Stimulated activated naive CD8-positive, alpha-beta T cell treated with anti-CD3 and anti-CD28 coated beads, Interleukin-15, Interleukin-2, amounts not matched to agents 100 U/mL and 50 U/mL, for 24 hours (primary cell): ENCODE measurements at regions not wholly inside any gene's neighbourhood (a gene's known extent, or its start where the extent isn't known, plus 50 kb on each side); places are given as distances from the start of the nearest gene placed in this dataset.

Source experiments
- ATAC-seq: fragments of 150-1000 bp; cut with Tn5 transposase; one replicate; pipeline ENCODE4 v1.10.0; 2021
- DNase-seq: peaks from one replicate; pipeline ENCODE4 v3.0.0; 2021

DNA sequence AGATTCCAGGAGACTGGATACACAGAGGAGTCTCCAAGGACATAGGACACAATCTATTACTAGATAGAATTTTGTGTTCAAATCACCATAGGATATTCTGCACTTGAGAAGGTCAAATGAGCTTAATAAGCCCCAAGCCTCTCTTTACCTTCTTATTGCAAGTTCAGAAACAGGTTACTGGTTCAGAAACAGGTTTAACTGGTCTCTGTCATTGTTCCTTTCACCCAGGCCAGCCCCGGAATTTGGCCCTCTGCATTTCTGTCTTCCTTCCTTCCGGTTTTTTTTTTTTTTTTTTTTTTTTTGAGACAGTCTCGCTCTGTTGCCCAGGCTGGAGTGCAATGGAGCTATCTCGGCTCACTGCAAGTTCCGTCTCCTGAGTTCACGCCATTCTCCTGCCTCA, 700.2 kb downstream of the EPHA4 start:
- no peak for ATAC-seq
- no peak for DNase-seq

DNA sequence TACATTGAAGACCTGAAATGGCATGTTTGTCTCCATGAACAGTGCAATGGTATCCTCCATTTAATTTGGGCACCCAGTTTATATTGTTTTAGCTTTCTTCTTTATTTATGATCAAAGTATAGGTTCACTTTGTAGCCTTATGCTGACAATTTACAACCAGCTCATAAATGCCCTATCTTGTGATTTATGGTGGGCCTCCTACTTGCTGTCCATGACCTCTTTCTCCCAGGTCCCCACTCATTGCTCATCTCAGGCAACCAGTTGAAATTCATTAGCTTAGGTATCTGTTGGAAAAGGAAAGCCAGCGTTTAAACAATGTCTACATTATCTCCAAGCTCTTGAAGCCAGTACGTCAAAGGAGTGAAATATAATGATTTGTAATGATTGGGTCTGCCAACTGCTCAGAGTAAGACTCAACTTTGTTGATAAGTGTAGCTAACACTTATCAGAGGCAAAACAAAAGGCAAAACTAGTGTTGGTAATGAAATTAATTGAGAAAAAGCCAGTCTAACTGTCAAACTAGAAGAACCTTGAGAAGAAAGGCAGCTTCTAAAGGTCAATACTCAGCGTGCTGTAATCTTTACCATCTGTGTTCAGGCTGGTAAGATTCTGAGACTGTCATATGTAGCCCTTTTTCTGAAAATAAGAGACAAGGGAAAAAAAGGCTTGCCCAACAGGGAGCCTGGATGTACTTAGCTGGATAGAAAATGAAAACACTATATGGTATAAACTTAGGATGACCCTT, 695.9 kb downstream of the EPHA4 start:
- ATAC-seq (no peak), DNase-seq (no peak)

DNA sequence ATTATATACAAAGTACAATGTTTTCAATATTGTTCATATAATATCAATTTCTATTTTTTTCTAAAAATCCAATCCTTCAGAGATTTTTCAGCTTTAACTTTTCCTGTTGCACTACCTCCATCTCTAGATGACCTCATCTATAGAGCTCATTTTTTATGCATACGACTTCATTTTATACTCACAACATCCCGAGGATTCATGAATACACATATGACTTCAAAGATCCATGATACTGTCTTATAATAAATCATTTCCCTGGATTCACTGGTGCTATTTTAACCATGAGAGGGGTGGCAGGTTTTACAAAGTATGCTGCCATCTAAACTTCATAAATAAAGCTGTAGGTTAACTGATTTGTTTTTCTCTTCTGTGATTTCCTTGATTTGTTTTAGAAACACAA, 694.6 kb downstream of the EPHA4 start:
- no peak for ATAC-seq
- DNase-seq = no peak

DNA sequence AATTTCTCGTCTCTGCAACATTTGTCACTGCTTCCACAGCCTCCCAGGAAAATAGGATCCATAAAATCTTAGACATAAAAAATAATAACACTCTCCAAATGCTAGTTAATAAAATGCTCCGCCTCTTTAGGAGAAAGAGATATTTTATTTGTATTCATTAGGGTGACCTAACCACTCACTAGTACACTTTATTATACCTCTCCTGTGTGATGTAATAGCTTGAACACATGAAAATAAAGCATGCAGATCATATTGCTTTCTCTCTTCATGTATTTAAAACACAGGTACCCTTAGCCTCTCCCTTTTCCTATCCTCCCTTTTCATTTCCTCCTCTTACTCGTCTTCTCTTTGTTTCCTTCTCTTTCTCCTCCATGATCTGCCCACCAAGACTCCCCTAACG, 694.2 kb downstream of the EPHA4 start:
- DNase-seq (no peak), ATAC-seq (no peak)

DNA sequence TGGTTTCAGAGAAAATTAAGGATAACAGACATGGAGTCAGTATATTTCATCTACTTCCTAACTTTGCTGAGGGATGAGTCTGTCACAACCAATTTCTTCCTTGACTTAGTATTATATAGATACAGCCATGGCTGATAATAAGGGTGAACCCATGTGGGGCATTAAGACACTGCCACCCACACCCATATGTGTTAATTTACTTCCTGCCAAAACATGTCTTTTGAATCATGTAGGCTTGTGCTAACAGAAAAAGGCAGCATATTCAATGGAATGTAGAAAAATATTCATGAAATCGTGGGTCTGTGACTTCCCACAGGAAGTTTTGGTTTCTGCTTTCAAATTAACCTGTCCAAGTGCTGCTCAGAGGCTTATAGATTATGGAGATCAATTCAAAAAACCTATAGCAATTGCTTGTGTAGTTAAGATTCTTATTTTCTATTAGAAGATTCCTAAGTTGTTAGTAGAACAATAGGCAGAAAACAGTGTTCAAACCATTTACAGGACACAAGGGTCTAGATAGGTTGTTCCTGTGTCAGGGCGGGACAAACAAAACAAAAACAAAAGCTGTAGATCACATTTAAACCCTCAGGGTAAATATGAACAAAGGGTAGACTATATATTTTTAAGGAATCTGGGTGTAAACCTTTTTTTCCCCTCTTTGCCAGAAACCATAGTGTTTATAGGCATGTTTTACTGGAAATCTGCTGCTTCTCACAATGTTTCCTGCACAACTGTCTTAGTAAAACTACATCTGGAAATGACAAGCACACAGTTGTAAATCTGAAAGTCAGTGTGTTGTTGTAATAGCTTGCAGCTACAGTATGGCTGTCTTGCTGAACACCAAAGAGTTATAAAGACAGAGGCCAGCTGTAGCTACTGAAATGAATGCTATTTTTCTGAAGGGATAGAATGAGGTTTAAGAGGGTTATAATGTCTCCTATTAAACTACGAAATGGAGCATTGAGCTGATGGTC, 691.2 kb downstream of the EPHA4 start:
- ATAC-seq = no peak

DNA sequence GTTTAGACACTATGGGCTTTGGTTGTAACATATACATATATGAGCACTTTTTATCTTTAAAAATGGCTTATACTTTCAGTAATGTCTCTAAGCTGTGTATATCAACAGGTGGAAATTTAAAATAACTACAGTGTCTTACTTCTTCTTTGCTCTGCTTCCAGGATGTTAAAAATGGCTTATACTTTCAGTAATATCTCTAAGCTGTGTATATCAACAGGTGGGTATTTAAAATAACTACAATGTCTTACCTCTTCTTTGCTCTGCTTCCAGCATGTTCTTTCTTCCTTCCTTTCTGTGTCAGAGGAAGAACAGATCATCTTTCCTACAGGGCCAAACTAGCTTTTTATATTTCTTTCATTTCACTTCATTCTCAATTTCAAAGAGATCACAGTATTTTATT, 689.6 kb downstream of the EPHA4 start:
- no peak for ATAC-seq
- DNase-seq = no peak

More for the DNA sequence above, 691.2 kb downstream of the EPHA4 start:
- no peak for DNase-seq

DNA sequence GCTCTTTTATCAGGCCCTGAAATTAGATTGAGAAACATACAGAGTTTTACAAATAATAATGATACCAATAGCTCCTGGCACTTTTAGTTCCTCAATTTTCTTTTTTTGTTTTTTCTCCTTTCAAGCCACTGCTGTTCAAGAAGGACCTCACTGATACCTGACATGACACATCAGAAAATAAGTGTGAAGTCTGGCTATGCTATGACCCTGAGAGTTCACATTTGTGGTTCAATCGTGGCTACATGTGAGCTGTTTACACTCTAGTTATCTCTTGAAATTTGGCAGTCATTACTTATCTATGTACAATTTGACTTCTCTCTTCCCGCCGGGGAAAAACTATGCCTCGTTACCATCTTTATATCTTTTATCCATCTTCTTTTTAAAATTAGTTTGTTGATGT, 686.5 kb downstream of the EPHA4 start:
- ATAC-seq = no peak
- no peak for DNase-seq

DNA sequence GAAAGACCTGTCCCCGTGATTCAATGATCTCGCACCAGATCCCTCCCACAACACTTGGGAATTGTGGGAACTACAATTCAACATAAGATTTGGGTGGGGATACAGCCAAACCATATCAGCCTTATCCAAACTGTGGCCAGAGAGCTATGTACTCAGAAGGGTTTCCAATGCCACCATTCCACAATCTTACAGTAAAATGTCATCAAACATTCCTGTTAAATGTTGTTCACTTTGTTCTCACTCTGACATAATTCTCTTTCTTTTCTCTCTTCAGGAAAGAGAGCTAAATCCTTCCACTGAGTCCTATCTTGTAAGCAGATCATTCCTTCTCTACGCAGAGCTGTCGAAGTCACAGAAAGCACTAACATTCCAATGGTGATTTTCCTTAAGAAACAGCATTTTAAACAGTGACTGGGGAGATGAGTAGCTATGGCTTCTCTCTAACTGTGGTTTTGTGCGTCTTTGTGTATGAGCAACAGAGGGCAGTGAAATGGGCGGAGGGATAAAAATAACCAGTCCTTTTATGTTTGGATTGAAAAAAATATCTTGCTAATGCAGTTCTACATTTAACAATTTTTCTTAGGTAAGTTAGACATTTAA, 684.7 kb downstream of the EPHA4 start:
- no peak for DNase-seq
- ATAC-seq = no peak

DNA sequence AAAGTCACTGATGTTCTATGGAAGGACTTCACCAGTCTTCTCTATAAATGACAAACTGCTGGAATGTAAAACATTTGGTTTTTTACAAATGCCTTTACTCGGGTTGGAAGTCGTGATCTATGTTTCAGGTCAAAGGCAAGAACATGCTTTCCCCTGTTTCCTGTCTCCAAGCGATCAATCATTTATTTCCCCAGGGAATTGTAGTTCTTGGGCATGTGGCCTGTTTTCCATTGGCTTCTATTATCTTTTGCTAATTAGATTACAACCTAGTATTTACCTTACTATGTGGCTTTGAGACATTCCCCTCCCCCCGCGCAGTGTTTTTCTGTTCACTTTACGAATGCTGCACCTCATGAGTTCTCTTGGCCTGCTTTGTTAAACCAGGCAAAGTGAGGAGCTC, 684.2 kb downstream of the EPHA4 start:
- no peak for ATAC-seq
- no peak for DNase-seq

DNA sequence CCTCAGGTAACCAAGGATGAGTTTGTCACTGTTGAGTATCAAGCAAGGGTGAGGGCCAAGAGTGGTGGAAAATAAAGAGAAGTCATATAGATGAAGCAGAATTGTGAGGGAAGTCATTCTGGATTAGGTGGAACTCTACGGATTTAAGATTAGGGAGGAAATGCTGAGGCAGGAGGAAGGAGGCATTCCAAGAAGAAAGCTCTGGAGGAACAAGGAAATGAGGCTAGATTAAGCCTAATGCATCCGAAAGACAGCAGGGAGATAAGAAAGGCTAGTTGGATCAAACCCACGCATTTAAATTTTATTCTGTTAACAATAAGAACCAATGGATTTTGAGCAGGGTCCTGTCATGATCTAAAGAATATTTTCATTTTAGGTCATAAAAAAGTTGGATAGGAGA, 681.2 kb downstream of the EPHA4 start:
- DNase-seq (no peak), ATAC-seq (no peak)

DNA sequence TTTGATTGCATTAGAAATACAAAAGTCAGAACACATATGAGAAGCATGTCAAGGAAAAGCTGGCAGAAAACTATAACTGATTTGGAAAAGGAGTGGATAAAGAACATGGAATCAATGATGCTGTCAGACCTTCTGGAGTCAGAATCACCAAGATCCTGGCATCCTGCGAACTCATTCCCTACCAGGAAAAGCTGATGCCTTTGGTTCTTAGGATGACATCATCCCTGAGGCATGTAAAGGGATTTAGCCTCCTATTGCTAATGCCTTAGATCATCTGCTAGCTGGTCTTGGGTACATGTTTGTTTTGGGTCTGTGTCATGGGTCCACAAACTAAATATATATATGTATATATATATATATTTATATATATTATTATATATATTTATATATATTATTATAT, 680.7 kb downstream of the EPHA4 start:
- ATAC-seq = no peak

DNA sequence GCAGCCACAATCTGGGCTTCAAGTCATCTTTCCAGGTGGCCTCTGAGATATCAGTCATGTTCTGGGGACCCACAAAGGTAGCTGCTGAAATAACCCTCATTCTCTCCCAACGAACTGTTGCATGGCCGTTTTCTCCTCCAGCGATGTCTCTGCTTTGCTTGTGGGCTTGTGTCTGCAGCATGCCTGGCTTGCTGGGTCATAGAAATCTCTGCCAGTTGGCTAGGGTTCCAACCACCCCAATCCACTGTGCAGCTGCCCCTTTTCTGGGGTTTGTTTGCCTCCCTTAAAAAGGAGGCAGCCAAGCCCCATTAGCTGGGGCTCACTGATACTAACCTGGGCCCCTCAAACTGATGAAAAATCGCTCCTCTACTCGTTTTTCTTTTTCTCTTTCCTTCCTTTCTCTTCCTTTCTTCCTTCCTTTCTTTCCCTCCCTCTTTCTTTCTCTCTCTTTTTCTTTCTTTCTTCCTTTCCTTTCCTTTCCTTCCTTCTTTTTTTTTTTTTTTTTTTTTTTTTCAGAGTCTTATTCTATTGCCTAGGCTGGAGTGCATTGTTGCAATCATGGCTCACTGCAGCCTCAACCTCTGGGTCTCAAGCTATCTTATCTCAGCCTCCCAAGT, 680.0 kb downstream of the EPHA4 start:
- no peak for ATAC-seq

More for the DNA sequence above, 680.7 kb downstream of the EPHA4 start:
- DNase-seq = no peak

DNA sequence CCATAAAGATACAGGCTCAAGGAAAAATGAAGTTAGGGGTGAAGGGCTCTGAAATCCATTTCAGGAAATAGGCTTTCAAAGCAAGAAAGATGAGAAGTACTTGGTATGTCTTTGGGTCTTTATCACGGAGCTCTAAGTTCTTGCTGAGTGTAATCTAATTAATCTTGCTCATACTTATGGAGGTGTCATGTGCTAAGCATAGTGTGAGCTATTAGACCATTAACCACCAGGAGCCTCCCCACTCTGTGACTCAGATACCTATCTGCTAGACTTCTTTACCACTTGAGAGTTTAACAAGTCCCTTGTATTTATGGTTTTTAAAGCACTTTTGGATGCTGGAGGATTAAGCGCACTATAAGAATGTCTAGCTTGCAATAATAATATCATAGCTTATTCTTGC, 678.7 kb downstream of the EPHA4 start:
- no peak for ATAC-seq
- no peak for DNase-seq

More for the DNA sequence above, 680.0 kb downstream of the EPHA4 start:
- no peak for DNase-seq

DNA sequence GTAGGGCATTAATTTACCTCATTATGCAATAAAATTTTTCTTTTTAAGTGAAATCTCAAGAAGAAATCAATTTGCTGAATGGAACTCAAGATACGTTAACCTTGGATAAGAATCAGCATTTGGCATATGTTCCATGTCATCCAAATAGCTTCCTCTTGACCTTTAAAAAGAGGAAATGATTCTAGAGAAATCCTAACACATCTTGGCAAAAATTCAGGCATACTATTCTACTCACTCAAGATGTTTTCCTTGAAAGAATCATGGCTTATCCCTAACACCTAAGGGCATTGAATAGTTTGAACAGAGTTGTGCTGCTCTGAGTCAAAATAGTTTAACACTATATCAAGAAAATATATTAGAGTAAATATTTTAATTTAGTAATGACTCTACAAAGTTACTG, 678.0 kb downstream of the EPHA4 start:
- DNase-seq (no peak), ATAC-seq (no peak)

DNA sequence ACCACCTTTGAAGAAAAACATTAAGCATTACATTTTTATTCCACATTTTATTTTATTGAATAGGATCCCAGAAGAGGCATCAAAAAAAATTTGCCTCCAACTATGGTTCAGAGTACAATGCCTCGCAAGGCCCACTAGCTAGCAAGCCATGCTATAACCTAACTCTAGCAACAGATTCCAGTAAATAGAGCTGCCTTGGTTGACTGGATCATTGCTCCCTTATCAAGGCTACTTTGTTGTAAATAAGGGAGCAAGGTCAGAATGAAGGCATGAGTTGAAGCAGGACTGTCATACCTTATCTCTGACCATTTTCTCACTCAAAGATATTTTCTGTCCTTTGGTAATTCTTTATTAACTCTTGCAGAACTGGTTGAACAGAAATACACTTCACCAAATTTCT, 672.6 kb downstream of the EPHA4 start:
- DNase-seq (no peak), ATAC-seq (no peak)

DNA sequence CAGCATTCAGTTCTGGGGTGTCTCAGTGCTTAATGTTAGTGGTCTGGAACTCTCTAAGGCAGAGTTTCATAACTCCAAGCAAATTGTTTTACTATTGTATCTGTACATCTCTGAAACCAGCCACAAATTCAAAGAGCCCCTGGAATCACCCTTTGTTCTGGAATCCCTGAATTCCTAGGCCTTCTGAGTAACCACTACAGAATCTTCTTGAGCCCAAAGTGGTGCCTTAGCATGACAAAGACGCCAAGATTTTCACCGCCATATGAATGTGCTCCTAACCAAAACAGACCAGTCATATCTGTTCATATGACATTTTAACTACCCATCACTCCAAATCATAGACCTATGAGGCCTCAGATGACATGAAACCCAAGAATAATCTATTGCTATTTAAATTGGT, 668.1 kb downstream of the EPHA4 start:
- ATAC-seq = no peak
- DNase-seq = no peak

DNA sequence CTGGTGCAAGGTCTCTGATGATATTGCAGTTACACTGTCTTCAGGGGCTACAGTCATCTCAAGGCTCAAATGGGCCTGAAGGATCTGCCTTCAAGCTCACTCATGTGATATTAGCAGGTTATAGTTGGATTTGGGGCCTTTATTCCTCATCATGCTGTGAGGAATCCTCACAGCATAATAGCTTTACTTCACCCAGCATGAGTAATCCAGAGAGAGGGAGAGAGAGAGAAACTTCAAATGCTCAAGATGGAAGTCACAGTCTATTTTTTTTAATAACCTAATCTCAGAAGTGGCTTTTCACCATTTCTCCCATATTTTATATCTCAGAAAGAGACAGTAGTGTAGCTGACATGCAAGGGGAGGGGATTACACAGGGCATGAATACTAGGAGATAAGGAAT, 658.7 kb downstream of the EPHA4 start:
- ATAC-seq = no peak
- no peak for DNase-seq

DNA sequence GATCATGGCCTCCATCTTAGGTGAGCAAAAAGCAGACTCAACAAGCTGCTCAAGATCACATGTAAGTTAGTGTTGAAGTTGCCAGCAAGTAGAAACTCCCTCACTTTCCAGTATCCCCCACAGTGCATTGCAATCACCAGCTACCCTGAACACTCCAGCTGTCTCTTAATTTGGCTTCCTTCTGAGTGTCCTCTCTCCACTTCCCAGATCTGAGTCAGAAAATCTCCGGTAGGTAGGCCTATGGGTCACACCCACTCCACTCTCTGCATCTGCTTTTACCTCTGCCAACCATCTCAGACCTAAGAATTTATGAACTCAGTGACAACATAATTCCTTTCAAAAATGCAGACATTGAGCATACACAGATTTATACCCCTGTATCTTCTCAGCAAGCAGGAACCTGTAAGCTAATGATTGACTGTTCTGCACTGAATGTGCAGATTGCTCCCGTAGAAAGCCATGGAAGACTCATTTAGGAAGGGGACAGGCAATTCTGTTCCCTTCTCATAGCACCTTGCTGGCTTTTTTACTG, 656.9 kb downstream of the EPHA4 start:
- ATAC-seq (no peak), DNase-seq (no peak)

DNA sequence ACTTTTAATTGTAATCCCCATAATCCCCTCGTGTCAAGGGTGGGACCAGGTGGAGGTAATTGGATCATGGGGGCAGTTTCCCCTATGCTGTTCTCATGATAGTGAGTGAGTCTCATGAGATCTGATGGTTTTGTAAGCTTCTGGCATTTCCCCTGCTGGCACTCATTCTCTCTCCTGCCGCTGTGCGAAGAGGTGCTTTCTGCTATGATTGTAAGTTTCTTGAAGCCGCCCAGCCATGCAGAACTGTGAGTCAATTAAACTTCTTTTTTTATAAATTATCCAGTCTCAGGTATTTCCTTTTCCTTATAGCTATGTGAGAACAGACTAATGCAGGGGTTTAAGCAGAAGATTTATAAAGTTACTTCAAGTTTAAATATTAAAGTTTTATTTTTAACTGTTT, 655.2 kb downstream of the EPHA4 start:
- ATAC-seq = no peak
- no peak for DNase-seq

DNA sequence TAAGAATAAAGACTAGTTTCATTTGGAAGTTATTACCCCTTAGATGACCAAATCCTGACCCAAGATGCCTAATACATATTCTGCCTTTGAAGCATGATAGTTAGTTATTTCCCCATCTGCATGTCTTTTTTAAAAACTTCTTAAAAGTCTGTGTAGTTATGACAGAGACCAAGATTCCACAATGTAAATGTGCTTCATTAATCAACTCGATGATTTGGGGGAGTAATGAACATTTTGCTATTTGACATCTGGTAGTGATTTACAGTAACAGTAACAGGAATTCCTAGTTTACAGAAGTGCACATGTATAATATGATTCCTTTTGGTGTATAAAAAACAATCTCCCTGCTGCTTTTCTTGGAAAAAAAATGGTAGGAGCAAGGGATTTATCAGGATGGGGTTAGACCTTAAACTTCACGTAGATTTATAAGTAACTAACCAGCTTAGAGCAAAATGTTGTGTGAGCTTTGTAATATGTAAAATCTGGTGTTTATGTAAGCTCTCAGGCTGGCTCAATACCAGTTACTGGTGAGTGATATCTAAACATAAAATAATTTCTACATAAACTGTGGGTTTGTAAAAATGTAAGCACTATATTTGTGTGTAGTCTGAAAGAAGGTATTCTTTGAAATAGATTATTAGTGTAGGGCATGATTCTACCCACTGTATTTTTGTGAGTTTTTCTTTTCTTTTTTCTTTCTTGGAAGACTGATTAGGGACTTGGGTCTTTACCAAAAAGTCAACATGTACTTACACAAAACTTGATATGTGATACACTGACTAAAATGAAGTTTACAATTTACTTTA, 641.6 kb downstream of the EPHA4 start:
- DNase-seq = no peak
- no peak for ATAC-seq

DNA sequence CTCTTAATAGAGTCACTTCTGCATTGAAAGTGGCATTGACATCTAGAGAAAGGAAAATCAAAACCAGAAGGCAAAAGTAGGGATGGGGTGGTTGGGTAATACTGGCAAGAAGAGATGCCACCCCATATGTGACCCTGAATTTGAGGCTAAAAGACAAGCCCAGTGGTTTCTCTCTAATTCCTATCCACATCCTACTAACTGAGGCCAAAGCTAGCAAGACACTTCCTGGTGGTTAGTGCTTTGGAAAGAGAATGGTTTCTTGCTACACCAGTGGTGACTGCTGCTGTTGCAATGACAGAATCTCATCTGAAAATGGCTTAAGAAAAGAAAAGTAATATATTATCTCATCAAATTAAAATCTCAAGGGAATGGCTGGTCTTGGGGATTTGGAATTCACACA, 640.6 kb downstream of the EPHA4 start:
- DNase-seq (no peak), ATAC-seq (no peak)
